ENCODE measurements at regions not wholly inside any gene's neighbourhood (a gene's known extent, or its start where the extent isn't known, plus 50 kb on each side); places are given as distances from the start of the nearest gene placed in this dataset.

DNA sequence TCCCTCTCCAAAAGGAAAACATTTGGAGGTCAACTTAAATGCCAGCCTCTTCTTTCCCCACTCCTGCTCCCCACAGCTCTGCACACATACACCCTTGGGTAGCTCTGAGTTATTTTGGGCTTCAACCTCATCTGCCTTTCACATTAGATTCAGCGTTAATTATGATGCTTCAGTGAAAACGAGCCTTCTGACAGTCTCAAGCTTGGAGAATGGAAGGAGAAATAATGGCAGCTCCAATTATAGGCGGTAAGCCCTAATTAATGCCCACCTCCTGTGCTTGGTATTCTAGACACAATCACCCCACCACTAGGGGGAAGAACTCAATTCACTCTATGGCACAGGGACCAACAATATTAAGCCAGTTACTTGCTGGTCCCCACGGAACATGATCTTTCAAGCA lies 397.9 kb downstream of the BRINP2 start:
- no peak for DNase-seq

GRCh38 chr1:177567393-177567792 lies 396.6 kb downstream of the BRINP2 start:
- peak; percentile 28 for DNase-seq
- in situ Hi-C loops (cut with HindIII; ENCODE audit: low pct_ligation_motif_present, low pct_unique_long_range_greater_than_20kb, low sequenced_read_pairs), result no loop called here

More for the DNA sequence above, 397.9 kb downstream of the BRINP2 start:
- in situ Hi-C loops (cut with HindIII; ENCODE audit: low pct_ligation_motif_present, low pct_unique_long_range_greater_than_20kb, low sequenced_read_pairs), result no loop called here

DNA sequence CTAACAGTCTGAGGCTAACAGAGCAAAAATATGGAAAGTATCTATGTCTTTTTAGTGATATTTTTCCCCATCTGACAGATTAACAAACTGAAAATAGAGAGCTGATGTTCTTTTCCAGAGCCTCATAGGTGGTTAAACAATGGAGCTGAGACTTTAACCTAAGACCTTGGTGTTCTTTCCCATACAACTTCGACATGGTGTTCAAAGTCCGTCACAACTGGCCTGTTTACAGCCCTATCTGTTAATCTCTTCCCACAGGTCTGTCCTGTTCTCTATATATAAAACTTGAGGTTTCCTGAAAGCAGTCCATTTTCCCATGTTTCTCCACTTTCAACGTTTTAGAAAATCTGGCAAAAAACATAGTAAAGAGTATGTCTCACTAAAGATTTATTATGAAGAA lies 395.7 kb downstream of the BRINP2 start:
- no peak for DNase-seq
- in situ Hi-C loops (cut with HindIII; ENCODE audit: low pct_ligation_motif_present, low pct_unique_long_range_greater_than_20kb, low sequenced_read_pairs), result no loop called here

- in situ Hi-C loops (cut with HindIII; ENCODE audit: low pct_ligation_motif_present, low pct_unique_long_range_greater_than_20kb, low sequenced_read_pairs), result no loop called here
- no peak for DNase-seq
Observed at GRCh38 chr1:177561436-177561835, 390.7 kb downstream of the BRINP2 start.

DNA sequence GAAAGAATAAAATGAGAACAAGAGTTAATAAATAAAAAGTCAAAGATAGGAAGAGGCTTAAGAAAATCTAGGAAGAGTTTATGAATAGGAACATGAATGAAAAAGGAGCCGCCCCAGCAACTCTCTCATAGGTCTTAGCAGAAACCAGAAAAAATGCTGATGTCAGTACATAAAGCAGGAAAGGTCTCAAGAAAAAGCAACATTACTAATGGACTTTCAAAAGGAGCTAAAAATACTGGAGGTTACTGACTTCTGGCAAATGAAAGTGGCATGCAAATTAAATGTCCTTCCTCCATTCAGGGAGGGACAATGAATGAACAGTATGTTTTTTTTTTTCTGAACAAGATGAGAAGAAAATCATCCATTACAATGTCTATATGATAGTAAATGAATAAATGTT lies 387.6 kb downstream of the BRINP2 start:
- in situ Hi-C loops (cut with HindIII; ENCODE audit: low pct_ligation_motif_present, low pct_unique_long_range_greater_than_20kb, low sequenced_read_pairs), result no loop called here
- DNase-seq, result no peak

GRCh38 chr1:177556163-177556562 lies 385.4 kb downstream of the BRINP2 start:
- no peak for DNase-seq
- in situ Hi-C loops (cut with HindIII; ENCODE audit: low pct_ligation_motif_present, low pct_unique_long_range_greater_than_20kb, low sequenced_read_pairs), result no loop called here

GRCh38 chr1:177547200-177547599 lies 376.4 kb downstream of the BRINP2 start:
- in situ Hi-C loops (cut with HindIII; ENCODE audit: low pct_ligation_motif_present, low pct_unique_long_range_greater_than_20kb, low sequenced_read_pairs), result no loop called here
- no peak for DNase-seq

DNA sequence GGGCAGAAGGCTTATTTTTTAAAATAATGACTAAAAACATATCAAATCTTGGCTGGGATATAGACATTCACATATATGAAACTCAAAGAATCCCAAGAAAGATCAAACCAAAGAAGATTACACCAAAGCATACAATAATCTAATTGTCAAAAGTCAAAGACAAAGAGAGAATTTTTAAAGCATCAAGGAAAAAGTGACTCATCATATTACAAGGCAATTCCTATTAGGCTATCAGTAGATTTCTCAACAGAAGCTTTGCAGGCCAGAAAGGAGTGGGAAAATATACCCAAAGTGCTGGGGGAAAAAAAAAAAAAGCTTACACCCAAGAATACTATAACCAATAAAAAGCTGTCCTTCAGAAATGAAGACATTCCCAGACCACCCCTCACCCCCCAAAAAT lies 375.6 kb downstream of the BRINP2 start:
- DNase-seq, result no peak
- in situ Hi-C loops (cut with HindIII; ENCODE audit: low pct_ligation_motif_present, low pct_unique_long_range_greater_than_20kb, low sequenced_read_pairs), result no loop called here

DNA sequence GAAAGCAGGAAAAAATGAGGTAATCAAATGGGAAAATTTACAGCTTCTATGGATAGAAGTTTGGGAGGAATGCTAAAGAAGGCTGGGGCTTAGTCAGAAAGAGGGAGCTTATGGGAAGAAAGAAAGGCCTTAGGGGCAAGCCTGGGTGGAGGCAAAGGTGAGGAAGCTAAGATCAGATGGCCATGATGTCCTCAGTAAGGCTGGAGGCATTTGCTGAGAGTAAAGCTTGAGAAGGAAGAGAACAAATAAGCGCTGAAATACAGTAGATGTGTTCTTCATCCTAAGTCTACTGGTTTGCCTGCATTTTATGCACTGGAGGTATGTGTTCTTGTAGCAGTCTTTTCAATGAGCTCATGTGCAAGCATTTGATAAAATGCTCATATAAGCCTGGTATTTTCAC lies 355.4 kb downstream of the BRINP2 start:
- no peak for DNase-seq
- in situ Hi-C loops (cut with HindIII; ENCODE audit: low pct_ligation_motif_present, low pct_unique_long_range_greater_than_20kb, low sequenced_read_pairs), result no loop called here

DNA sequence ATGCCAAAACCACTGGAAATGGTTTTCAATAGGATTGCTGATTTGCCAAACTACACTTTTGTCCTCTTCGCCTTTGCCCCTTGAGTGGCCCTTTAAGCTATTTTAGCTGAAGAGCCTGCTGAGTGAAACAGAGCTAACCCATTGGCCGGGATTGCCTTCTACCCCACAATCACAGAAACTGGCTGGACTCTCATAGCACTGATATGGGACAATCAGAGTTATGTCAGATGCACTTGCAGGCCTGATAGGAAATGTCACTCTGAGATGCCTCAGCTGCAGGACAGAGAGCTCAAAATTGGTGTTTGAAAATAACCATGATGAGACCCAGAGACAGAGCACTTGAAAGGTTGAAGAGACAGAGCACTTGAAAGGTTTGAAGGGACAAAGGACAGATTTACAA lies 354.4 kb downstream of the BRINP2 start:
- DNase-seq, result no peak
- in situ Hi-C loops (cut with HindIII; ENCODE audit: low pct_ligation_motif_present, low pct_unique_long_range_greater_than_20kb, low sequenced_read_pairs), result no loop called here

DNA sequence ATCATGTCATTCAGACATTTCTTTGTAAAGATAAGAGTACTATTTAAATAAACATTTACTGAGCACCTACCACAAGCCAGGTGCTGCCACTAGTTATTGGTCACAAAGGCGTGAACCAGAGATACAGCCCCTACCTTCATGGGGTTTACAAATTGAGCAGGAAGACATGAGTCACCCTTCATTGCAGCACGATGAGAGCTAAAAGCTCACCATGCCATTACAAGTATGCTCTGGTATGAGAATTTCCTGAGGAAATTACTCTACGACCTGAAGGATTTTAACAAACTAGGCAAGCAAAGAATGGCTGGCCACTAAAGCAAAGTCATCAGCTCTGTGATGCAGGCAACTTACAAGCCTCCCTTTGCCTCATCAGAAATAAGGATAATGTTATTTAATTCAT lies 346.8 kb downstream of the BRINP2 start:
- in situ Hi-C loops (cut with HindIII; ENCODE audit: low pct_ligation_motif_present, low pct_unique_long_range_greater_than_20kb, low sequenced_read_pairs), result no loop called here
- no peak for DNase-seq

DNA sequence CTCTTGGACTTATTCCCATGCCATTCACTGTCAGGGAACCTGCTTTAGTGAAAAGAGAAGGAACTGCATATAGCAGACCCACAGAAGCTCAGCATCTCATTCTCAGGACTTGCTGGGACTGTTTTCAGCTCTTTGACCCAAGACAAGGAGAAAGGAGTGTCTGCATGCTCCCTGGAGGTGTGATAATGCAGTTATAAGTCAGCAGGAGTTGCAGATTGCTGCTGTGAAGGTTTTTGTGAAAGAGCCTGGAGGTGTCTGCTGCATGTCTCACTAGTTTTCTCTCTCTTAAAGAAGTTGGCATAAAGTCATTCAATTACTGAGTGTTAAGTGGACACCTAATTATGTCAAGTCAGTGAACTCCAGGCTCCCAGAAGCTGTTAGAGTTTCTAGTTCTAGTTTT lies 343.4 kb downstream of the BRINP2 start:
- no peak for DNase-seq
- in situ Hi-C loops (cut with HindIII; ENCODE audit: low pct_ligation_motif_present, low pct_unique_long_range_greater_than_20kb, low sequenced_read_pairs), result no loop called here

DNA sequence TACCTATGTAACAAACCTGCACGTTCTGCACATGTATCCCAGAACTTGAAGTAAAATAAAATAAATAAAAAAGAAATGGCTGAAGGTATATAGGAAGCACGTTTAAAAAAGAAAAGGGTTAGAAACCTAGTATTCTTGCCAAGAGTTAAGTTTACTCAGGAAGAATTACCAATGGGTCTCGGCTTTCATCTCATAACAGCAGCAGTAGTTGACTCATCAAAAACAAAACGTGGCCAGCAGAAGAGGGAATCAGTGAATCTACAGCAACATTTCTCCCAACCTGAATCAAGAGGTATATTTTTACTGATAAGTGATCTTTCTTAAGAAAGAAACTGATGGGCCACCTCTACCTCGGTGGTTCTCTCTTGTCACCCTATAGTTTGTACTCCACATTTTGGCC lies 340.3 kb downstream of the BRINP2 start:
- no peak for DNase-seq
- in situ Hi-C loops (cut with HindIII; ENCODE audit: low pct_ligation_motif_present, low pct_unique_long_range_greater_than_20kb, low sequenced_read_pairs), result no loop called here

DNA sequence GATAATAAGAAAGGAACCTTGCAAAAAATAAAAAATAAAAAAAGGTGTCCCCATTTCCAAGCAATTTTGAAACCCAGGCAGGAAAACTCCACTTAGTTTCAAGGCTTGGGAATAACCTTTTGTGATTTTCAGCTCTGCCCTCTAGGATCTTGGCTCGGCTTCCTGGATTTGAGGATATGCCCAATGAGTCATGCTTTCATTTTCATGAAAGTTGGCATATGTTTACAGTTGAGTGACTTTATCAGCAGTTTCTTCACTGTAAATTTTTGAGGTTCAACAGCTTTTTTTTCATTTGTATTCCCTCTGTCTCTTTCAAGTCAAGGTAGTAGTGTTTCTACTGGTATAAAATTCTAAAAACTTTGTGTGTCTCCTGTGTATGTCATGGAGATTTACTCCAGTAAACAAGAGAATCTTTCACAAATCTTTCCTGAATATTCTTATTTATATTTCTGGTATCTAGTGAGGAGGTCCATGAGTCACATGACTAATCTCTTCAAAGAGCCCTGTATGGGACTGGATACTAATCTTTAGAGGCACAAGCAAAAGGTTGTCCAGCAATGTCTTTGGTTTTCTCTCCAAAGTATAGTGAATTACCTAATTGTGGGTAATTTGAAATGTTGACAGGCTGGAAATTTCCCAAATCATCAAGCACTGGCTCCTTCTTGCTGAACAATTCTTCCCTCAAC lies 335.3 kb downstream of the BRINP2 start:
- in situ Hi-C loops (cut with HindIII; ENCODE audit: low pct_ligation_motif_present, low pct_unique_long_range_greater_than_20kb, low sequenced_read_pairs), result no loop called here
- DNase-seq, result peak; percentile 11

GRCh38 chr1:177495878-177496277 lies 325.1 kb downstream of the BRINP2 start:
- in situ Hi-C loops (cut with HindIII; ENCODE audit: low pct_ligation_motif_present, low pct_unique_long_range_greater_than_20kb, low sequenced_read_pairs), result no loop called here
- no peak for DNase-seq

- in situ Hi-C loops (cut with HindIII; ENCODE audit: low pct_ligation_motif_present, low pct_unique_long_range_greater_than_20kb, low sequenced_read_pairs), result no loop called here
- no peak for DNase-seq
Observed at GRCh38 chr1:177490786-177491185, 320.0 kb downstream of the BRINP2 start.

DNA sequence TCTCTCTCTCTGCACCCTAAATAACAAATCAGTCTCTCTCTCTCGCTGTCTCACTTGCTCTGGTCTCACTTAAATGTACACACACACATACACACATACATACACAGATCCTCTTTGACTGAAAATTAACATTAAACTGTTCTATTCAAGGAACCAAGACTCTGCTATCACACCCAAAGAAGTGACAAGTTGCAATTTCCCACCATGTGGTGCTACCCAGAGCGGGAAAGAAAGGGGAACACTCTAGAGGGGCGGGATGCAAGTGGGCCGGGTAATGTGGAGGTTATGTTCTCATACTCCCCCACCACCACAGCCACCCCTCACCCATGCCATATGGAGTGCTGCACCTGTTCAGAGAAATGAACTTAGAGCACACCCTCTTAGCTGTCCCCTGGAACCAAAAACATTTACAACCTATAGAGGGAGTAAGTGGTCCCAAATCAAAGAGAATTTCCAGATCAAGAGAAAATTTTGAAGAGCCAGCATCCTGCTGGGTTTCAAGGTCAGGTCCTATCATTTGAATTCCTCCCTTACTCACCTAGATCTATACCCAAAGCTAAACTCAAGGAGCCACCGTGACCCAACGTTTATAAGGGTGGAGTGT lies 319.4 kb downstream of the BRINP2 start:
- DNase-seq, result no peak
- in situ Hi-C loops (cut with HindIII; ENCODE audit: low pct_ligation_motif_present, low pct_unique_long_range_greater_than_20kb, low sequenced_read_pairs), result no loop called here

DNA sequence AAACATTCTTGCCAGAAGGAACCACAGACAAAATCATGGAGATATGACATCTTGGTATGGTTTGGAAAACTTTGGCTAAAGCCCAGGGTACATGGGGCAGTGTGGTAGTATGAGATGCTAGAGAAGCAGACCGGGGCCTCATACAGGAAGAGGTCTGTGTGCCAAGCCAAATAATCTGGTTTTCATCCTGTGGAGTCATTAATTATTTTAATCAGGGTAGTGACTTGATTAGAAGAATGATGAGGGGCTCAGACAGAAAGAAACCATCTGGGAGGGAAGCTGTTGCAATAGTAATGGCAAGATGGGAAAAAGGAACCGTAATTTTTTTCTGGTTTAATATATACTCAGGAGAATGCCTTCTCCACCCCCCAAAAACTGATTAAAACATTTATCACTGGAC lies 318.0 kb downstream of the BRINP2 start:
- no peak for DNase-seq
- in situ Hi-C loops (cut with HindIII; ENCODE audit: low pct_ligation_motif_present, low pct_unique_long_range_greater_than_20kb, low sequenced_read_pairs), result no loop called here

DNA sequence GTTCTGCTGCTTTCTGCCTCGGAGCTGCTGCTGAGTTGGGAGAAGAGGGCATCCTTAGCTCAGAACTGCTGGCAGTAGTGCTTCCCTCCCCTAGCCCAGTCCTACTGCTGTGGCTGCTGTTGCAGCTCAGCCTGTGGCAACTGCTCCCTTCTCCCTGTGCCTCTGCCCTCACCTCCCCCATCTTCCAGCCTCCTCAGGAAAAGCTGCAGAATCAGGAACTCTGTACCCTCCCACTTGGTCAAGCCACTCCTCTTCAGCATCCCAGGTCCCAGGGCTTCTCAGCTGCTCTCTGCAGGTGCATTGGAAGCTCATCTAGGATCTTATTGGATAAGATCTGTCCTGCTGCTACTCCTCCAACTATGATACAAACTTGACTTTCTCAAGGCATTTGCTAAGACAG lies 316.7 kb downstream of the BRINP2 start:
- no peak for DNase-seq
- in situ Hi-C loops (cut with HindIII; ENCODE audit: low pct_ligation_motif_present, low pct_unique_long_range_greater_than_20kb, low sequenced_read_pairs), result no loop called here

DNA sequence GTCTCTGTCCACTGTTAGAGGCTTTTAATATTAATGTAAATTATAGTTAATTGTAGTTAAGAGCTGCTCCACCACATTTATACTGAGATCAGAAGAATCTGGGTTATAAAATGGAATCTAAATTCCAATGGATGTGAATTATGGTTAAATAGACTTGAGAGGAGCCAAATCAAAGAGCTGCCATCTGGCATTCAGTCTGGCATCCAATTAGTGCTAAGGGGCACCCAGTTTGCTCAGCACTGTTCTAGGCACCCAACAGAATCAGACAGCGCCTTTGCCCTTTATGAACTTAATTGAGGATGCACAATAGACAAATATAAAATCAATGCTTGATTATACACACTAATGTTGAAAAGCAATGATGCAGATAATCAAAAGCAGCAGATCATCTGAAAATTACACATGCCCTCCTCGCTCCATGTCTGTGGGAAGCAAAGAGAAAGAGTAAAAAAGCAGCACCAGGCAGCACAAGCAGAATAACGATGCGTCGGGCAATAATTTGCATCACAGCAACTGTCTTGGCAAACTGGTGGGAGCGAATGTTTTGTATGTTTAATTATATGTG lies 310.1 kb downstream of the BRINP2 start:
- in situ Hi-C loops (cut with HindIII; ENCODE audit: low pct_ligation_motif_present, low pct_unique_long_range_greater_than_20kb, low sequenced_read_pairs), result no loop called here
- DNase-seq, result no peak

Measured in ACHN (cell line).